Islet of Langerhans (tissue), 1 donor: ENCODE measurements at regions not wholly inside any gene's neighbourhood (a gene's known extent, or its start where the extent isn't known, plus 50 kb on each side); places are given as distances from the start of the nearest gene placed in this dataset.

ENCODE experiments used
- FAIRE-seq: peaks from one replicate; lab custom pipeline; 2011; peaks lifted over from hg19 to GRCh38; lab: Jason Lieb, UNC

- FAIRE-seq, result no peak
Measured at GRCh38 chr6:40753675-40754448, 166.7 kb upstream of the LRFN2 start.

- no peak for FAIRE-seq
Measured at GRCh38 chr6:40753048-40753447, 165.9 kb upstream of the LRFN2 start.

GRCh38 chr6:40744835-40745234, 157.7 kb upstream of the LRFN2 start:
- no peak for FAIRE-seq

GRCh38 chr6:40743690-40744446, 156.7 kb upstream of the LRFN2 start:
- no peak for FAIRE-seq

- FAIRE-seq, result no peak
Measured at GRCh38 chr6:40743226-40743625, 156.1 kb upstream of the LRFN2 start.

- no peak for FAIRE-seq
Measured at GRCh38 chr6:40740518-40740917, 153.4 kb upstream of the LRFN2 start.

- no peak for FAIRE-seq
Measured at GRCh38 chr6:40738551-40739193, 151.5 kb upstream of the LRFN2 start.

GRCh38 chr6:40735521-40735920, 148.4 kb upstream of the LRFN2 start:
- no peak for FAIRE-seq

- FAIRE-seq, result no peak
Measured at GRCh38 chr6:40735121-40735520, 148.0 kb upstream of the LRFN2 start.

GRCh38 chr6:40734607-40735006, 147.4 kb upstream of the LRFN2 start:
- FAIRE-seq, result no peak

GRCh38 chr6:40733770-40734396, 146.7 kb upstream of the LRFN2 start:
- FAIRE-seq, result no peak

- FAIRE-seq, result no peak
Measured at GRCh38 chr6:40733290-40733689, 146.1 kb upstream of the LRFN2 start.

GRCh38 chr6:40732878-40733277, 145.7 kb upstream of the LRFN2 start:
- no peak for FAIRE-seq

GRCh38 chr6:40728643-40729042, 141.5 kb upstream of the LRFN2 start:
- no peak for FAIRE-seq

- no peak for FAIRE-seq
Measured at GRCh38 chr6:40727271-40727670, 140.1 kb upstream of the LRFN2 start.

GRCh38 chr6:40726853-40727252, 139.7 kb upstream of the LRFN2 start:
- FAIRE-seq, result no peak

- FAIRE-seq, result no peak
Measured at GRCh38 chr6:40725390-40725789, 138.2 kb upstream of the LRFN2 start.

GRCh38 chr6:40724886-40725285, 137.7 kb upstream of the LRFN2 start:
- FAIRE-seq, result no peak

- no peak for FAIRE-seq
Measured at GRCh38 chr6:40723967-40724366, 136.8 kb upstream of the LRFN2 start.

- no peak for FAIRE-seq
Measured at GRCh38 chr6:40722553-40723258, 135.5 kb upstream of the LRFN2 start.

- no peak for FAIRE-seq
Measured at GRCh38 chr6:40722091-40722490, 134.9 kb upstream of the LRFN2 start.

GRCh38 chr6:40721271-40721952, 134.2 kb upstream of the LRFN2 start:
- no peak for FAIRE-seq
